OCI-LY7 (cell line): ENCODE measurements at regions not wholly inside any gene's neighbourhood (a gene's known extent, or its start where the extent isn't known, plus 50 kb on each side); places are given as distances from the start of the nearest gene placed in this dataset.

ENCODE experiments used
- BruUV-seq: library from RNA; stranded (reverse); fragments of 400-500 nt; replicated peaks from 2 replicates; lab custom pipeline; 2021; lab: Mats Ljungman, UMichigan
- CTCF ChIA-PET: fragments of 300-600 bp; sonication (Branson Sonifier 250); formaldehyde crosslinking; loops from one replicate; lab custom pipeline; 2022; ENCODE audit warnings: antibody characterized with exemption; ENCODE audit not compliant: unreplicated experiment; lab: Charles Lee
- POLR2A ChIA-PET: fragments of 300-600 bp; sonication (Branson Sonifier 250); formaldehyde crosslinking; loops from one replicate; lab custom pipeline; 2022; ENCODE audit warnings: antibody characterized with exemption; lab: Charles Lee
- DNase-seq: peaks from one replicate; pipeline ENCODE4 v3.0.0-alpha.2; 2015; ENCODE audit warnings: low spot score
- H2AFZ ChIP-seq: fragments of 200-600 bp; sonication (generic), shearing (Covaris generic); 2 replicates; pipeline ENCODE4 v1.6.1; 2014; ENCODE audit warnings: mild to moderate bottlenecking, antibody characterized with exemption, low read length, moderate library complexity
- H3K27ac ChIP-seq: fragments of 200-600 bp; sonication (generic); 2 replicates; pipeline ENCODE4 v1.5.1; 2014; ENCODE audit warnings: mixed run types, low read depth, mild to moderate bottlenecking, moderate library complexity, low read length, inconsistent platforms; ENCODE audit not compliant: poor library complexity, severe bottlenecking
- H3K36me3 ChIP-seq: fragments of 200-600 bp; sonication (generic); 2 replicates; pipeline ENCODE4 v1.6.1; 2014; ENCODE audit warnings: mild to moderate bottlenecking, antibody characterized with exemption, low read length, moderate library complexity, mixed read lengths; ENCODE audit not compliant: insufficient read depth
- H3K4me1 ChIP-seq: fragments of 200-600 bp; sonication (generic); 2 replicates; pipeline ENCODE4 v1.5.1; 2014; ENCODE audit warnings: mild to moderate bottlenecking, low read length; ENCODE audit not compliant: insufficient read depth, poor library complexity, severe bottlenecking
- H3K4me2 ChIP-seq: fragments of 200-600 bp; sonication (generic); 2 replicates; pipeline ENCODE4 v1.6.1; 2014; ENCODE audit warnings: mild to moderate bottlenecking, low read length
- H3K4me3 ChIP-seq: fragments of 200-600 bp; sonication (generic); 2 replicates; pipeline ENCODE4 v1.5.1; 2014; ENCODE audit warnings: mild to moderate bottlenecking, low read depth, low read length; ENCODE audit not compliant: poor library complexity, severe bottlenecking
- H3K79me2 ChIP-seq: fragments of 200-600 bp; sonication (generic); 2 replicates; pipeline ENCODE4 v1.6.1; 2016; ENCODE audit warnings: low read depth, mild to moderate bottlenecking, low read length, moderate library complexity, mixed read lengths; ENCODE audit not compliant: insufficient read depth
- H3K9me2 ChIP-seq: fragments of 200-600 bp; sonication (generic); 2 replicates; pipeline ENCODE4 v1.6.1; 2016; ENCODE audit warnings: mild to moderate bottlenecking, low read length, mixed read lengths; ENCODE audit not compliant: insufficient read depth
- H3K9me3 ChIP-seq: fragments of 200-600 bp; sonication (generic); 2 replicates; pipeline ENCODE4 v1.6.1; 2014; ENCODE audit warnings: mild to moderate bottlenecking, mixed run types, low read length, mixed read lengths
- H4K20me1 ChIP-seq: fragments of 200-600 bp; sonication (generic); 2 replicates; pipeline ENCODE4 v1.6.1; 2014; ENCODE audit warnings: mild to moderate bottlenecking, antibody characterized with exemption, low read length, moderate library complexity, mixed read lengths; ENCODE audit not compliant: insufficient read depth
- CTCF ChIP-seq: fragments of 200-600 bp; sonication (generic); conservative IDR thresholded peaks from 2 replicates; pipeline ENCODE4 v1.5.1; 2014; ENCODE audit warnings: mild to moderate bottlenecking, antibody characterized with exemption, low read length, moderate library complexity, mixed read lengths
- EZH2phosphoT487 ChIP-seq: fragments of 200-600 bp; sonication (generic); IDR thresholded peaks from 2 replicates; pipeline ENCODE4 v1.6.1; 2018; ENCODE audit warnings: low read depth, borderline replicate concordance, mild to moderate bottlenecking, mixed run types, antibody characterized with exemption, low read length, moderate library complexity, mixed read lengths
- intact Hi-C: fragments of 100-400 bp; cut with micrococcal nuclease; formaldehyde crosslinking; loops from one replicate; pipeline ENCODE4 v1.10.0; 2022; ENCODE audit not compliant: unreplicated experiment

GRCh38 chr6:134374491-134375219 lies 56.7 kb upstream of the SGK1 start:
- Histone ChIP-seq H3K79me2 (no peaks in the 10 kb centered on the region), H3K4me1 (peaks cover 8% of the 10 kb centered on the region), H3K9me3 (no peaks in the 10 kb centered on the region), H3K4me3 (no peak overlapping the region), H4K20me1 (no peaks in the 10 kb centered on the region), H3K9me2 (0 out of 2 replicates have a peak, but pooled peaks cover 3% of the 10 kb centered on the region), H3K4me2 (no peak overlapping the region), H3K27ac (no peak overlapping the region), H3K36me3 (no peaks in the 10 kb centered on the region), H2AFZ (no peak overlapping the region)
- TF ChIP-seq EZH2phosphoT487 (no peak), CTCF (no peak)
- intact Hi-C loops: no loop called here
- POLR2A ChIA-PET: interaction anchor here (0.6 to 1.8 kb wide), 5 partner anchors 11 to 232 kb away, joined by 3 to 6 read pairs (median 4); no protein-coding TSS in a partner anchor
- BruUV-seq: no TSS peak
- CTCF ChIA-PET: no interaction called here
- no peak for DNase-seq

- Histone ChIP-seq H3K27ac (no peak overlapping the region), H3K4me1 (peaks cover 8% of the 10 kb centered on the region), H2AFZ (0 out of 2 replicates have a peak overlapping the region, but pooled peaks have one; percentile 78), H3K9me3 (no peaks in the 10 kb centered on the region), H3K79me2 (no peaks in the 10 kb centered on the region), H3K4me2 (no peak overlapping the region), H3K36me3 (no peaks in the 10 kb centered on the region), H3K4me3 (no peak overlapping the region), H4K20me1 (no peaks in the 10 kb centered on the region), H3K9me2 (0 out of 2 replicates have a peak, but pooled peaks cover 3% of the 10 kb centered on the region)
- ChIA-PET POLR2A (interaction anchor here (0.9 to 1.8 kb wide), 4 partner anchors 10 to 80 kb away, joined by 3 to 6 read pairs (median 4); no protein-coding TSS in a partner anchor), CTCF (no interaction called here)
- intact Hi-C loops: no loop called here
- no peak for TF ChIP-seq CTCF
- no TSS peak for BruUV-seq
- DNase-seq: no peak
Measured at GRCh38 chr6:134373993-134374392, 56.1 kb upstream of the SGK1 start.
